ENCODE measurements at regions not wholly inside any gene's neighbourhood (a gene's known extent, or its start where the extent isn't known, plus 50 kb on each side); places are given as distances from the start of the nearest gene placed in this dataset.

GRCh38 chr2:67825476-67825875 lies 237.3 kb downstream of the C1D start:
- TF ChIP-seq, protein P1, sequence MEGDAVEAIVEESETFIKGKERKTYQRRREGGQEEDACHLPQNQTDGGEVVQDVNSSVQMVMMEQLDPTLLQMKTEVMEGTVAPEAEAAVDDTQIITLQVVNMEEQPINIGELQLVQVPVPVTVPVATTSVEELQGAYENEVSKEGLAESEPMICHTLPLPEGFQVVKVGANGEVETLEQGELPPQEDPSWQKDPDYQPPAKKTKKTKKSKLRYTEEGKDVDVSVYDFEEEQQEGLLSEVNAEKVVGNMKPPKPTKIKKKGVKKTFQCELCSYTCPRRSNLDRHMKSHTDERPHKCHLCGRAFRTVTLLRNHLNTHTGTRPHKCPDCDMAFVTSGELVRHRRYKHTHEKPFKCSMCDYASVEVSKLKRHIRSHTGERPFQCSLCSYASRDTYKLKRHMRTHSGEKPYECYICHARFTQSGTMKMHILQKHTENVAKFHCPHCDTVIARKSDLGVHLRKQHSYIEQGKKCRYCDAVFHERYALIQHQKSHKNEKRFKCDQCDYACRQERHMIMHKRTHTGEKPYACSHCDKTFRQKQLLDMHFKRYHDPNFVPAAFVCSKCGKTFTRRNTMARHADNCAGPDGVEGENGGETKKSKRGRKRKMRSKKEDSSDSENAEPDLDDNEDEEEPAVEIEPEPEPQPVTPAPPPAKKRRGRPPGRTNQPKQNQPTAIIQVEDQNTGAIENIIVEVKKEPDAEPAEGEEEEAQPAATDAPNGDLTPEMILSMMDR (IDR thresholded peaks at IDR 0.05; ENCODE audit: insufficient read depth, low read depth, low read length, missing control alignments), result no peak
- DNase-seq (ENCODE audit: low read depth), result peak; percentile 51
- no peak overlapping the region for H3K4me3 ChIP-seq (ENCODE audit: low read length)

DNA sequence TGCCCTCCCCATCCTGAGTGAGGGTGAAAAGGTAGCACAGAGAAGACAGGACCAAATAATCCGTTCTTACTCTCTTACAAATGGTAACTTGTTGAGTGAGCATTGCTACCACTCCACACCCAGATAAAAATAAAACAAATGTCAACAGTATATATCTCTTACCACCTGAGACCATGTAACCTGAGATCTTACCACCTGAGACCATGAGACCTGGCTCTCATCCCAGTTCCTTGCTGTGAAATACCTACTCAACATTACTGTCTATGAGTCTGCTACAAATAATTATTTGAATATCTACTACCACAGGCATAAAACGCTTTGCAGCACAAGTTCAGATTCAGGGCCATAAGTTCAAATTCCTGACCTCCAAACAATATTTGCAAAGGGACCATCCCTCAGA lies 234.7 kb downstream of the C1D start:
- TF ChIP-seq, protein P1 (IDR thresholded peaks at IDR 0.05; ENCODE audit: insufficient read depth, low read depth, low read length, missing control alignments), result no peak
- no peak overlapping the region for H3K4me3 ChIP-seq (ENCODE audit: low read length)
- peak; percentile 67 for DNase-seq (ENCODE audit: low read depth)

DNA sequence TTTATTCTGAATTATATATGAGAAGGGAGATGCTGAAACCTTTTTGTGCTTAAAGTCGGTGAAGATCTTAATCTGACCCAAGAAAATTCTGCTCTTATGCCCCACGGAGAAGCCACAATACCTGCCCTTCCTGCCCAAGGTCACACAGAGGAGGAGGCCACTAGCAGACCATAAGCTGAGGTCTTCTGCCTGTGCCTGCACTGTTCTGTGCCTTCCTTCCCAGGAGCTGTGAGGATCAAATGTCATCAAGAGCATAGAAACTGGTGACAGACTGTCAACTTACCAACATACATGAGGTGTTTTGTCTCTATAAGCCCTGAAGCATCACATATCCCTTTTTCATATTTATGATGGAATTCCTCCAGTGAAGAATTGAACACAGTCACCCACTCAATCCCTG lies 233.3 kb downstream of the C1D start:
- DNase-seq (ENCODE audit: low read depth), result no peak
- TF ChIP-seq, protein P1 (IDR thresholded peaks at IDR 0.05; ENCODE audit: insufficient read depth, low read depth, low read length, missing control alignments), result no peak
- no peak overlapping the region for H3K4me3 ChIP-seq (ENCODE audit: low read length)

GRCh38 chr2:67833632-67834031 lies 229.2 kb downstream of the C1D start:
- H3K4me3 ChIP-seq (ENCODE audit: low read length), result no peak overlapping the region
- TF ChIP-seq, protein P1 (IDR thresholded peaks at IDR 0.05; ENCODE audit: insufficient read depth, low read depth, low read length, missing control alignments), result no peak
- no peak for DNase-seq (ENCODE audit: low read depth)

DNA sequence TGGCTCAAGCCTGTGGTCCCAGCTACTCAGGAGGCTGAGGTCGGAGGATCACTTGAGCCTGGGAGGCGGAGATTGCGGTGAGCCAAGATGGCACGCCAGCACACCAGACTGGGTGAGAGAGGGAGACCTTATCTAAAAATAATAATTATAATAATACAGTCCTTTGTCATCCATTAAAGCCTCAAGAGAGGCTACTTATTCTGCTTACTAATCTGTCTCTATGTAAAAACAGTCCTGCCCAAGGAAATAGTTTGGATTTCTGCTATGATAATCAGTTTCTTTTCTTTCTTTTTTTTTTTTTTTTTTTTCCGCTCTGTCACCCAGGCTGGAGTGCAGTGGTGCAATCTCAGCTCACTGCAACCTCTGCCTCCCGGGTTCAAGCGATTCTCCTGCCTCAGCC lies 228.3 kb downstream of the C1D start:
- TF ChIP-seq, protein P1 (IDR thresholded peaks at IDR 0.05; ENCODE audit: insufficient read depth, low read depth, low read length, missing control alignments), result no peak
- H3K4me3 ChIP-seq (ENCODE audit: low read length), result no peak overlapping the region
- DNase-seq (ENCODE audit: low read depth), result no peak

GRCh38 chr2:67835266-67835665 lies 227.5 kb downstream of the C1D start:
- TF ChIP-seq, protein P1 (IDR thresholded peaks at IDR 0.05; ENCODE audit: insufficient read depth, low read depth, low read length, missing control alignments), result no peak
- no peak for DNase-seq (ENCODE audit: low read depth)
- H3K4me3 ChIP-seq (ENCODE audit: low read length), result no peak overlapping the region

DNA sequence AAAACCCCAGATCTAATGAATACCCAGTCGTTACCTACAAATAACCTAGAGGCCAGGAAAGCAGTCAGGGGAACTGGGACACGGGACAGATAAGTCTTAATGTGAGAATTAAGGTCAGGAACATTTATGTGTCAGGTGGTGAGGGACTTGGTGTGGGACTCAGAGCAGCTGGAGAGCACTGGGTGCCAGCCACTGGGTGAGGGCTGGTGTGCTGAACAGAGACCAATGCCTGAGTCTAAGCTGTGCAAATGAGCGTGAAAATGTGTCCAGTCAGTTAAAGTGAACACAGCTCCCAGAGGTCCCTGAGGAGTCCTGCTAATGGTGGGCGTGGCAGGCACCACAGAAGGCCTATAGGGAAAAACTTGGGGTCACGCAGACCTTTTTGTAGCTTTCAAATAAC lies 225.9 kb downstream of the C1D start:
- DNase-seq (ENCODE audit: low read depth), result no peak
- TF ChIP-seq, protein P1 (IDR thresholded peaks at IDR 0.05; ENCODE audit: insufficient read depth, low read depth, low read length, missing control alignments), result no peak
- H3K4me3 ChIP-seq (ENCODE audit: low read length), result no peak overlapping the region
